Right ventricle myocardium superior (tissue), 1 donor: ENCODE measurements at regions not wholly inside any gene's neighbourhood (a gene's known extent, or its start where the extent isn't known, plus 50 kb on each side); places are given as distances from the start of the nearest gene placed in this dataset.

ENCODE experiments used
- ATAC-seq: fragments of 200-7000 bp; cut with Tn5 transposase; one replicate; pipeline ENCODE4 v1.9.1; 2020; ENCODE audit warnings: mild to moderate bottlenecking; ENCODE audit not compliant: poor library complexity
- DNase-seq: peaks from one replicate; pipeline ENCODE4 v3.0.0-alpha.2; 2020
- intact Hi-C: fragments of 100-400 bp; cut with DNase I; formaldehyde crosslinking; loops from one replicate; pipeline ENCODE4 v1.11.2; 2022
- donor health status: DM: no; HTN: yes; CAD: no; lungs with severe emphysema.

GRCh38 chr2:223219872-223220657, 168.1 kb downstream of the KCNE4 start:
- ATAC-seq (no peak), DNase-seq (no peak)
- intact Hi-C loops = no loop called here

- ATAC-seq = no peak
- DNase-seq = no peak
- intact Hi-C loops = no loop called here
These were observed 168.6 kb downstream of the KCNE4 start for GRCh38 chr2:223220658-223220925.

GRCh38 chr2:223221139-223221835, 169.3 kb downstream of the KCNE4 start:
- intact Hi-C loops = no loop called here
- DNase-seq = no peak
- no peak for ATAC-seq

GRCh38 chr2:223222397-223222796, 170.4 kb downstream of the KCNE4 start:
- DNase-seq (no peak), ATAC-seq (no peak)
- intact Hi-C loops = no loop called here

- DNase-seq (no peak), ATAC-seq (no peak)
- intact Hi-C loops = no loop called here
These were observed 171.2 kb downstream of the KCNE4 start for GRCh38 chr2:223223156-223223555.

GRCh38 chr2:223225266-223225665, 173.3 kb downstream of the KCNE4 start:
- DNase-seq (no peak), ATAC-seq (no peak)
- intact Hi-C loops = no loop called here

GRCh38 chr2:223226264-223226663, 174.3 kb downstream of the KCNE4 start:
- no peak for ATAC-seq
- no peak for DNase-seq
- intact Hi-C loops = no loop called here

GRCh38 chr2:223227338-223227737, 175.3 kb downstream of the KCNE4 start:
- DNase-seq (no peak), ATAC-seq (no peak)
- intact Hi-C loops = no loop called here

GRCh38 chr2:223228871-223229270, 176.9 kb downstream of the KCNE4 start:
- no peak for DNase-seq
- no peak for ATAC-seq
- intact Hi-C loops = no loop called here

GRCh38 chr2:223230352-223230751, 178.4 kb downstream of the KCNE4 start:
- intact Hi-C loops = no loop called here
- no peak for ATAC-seq
- DNase-seq = no peak

GRCh38 chr2:223232285-223232684, 180.3 kb downstream of the KCNE4 start:
- ATAC-seq (no peak), DNase-seq (no peak)
- intact Hi-C loops = no loop called here

GRCh38 chr2:223232896-223233295, 180.9 kb downstream of the KCNE4 start:
- no peak for DNase-seq
- intact Hi-C loops = no loop called here
- no peak for ATAC-seq

GRCh38 chr2:223235986-223236385, 184.0 kb downstream of the KCNE4 start:
- ATAC-seq (no peak), DNase-seq (no peak)
- intact Hi-C loops = no loop called here

GRCh38 chr2:223238301-223238700, 186.3 kb downstream of the KCNE4 start:
- intact Hi-C loops = no loop called here
- ATAC-seq (no peak), DNase-seq (no peak)

- intact Hi-C loops = no loop called here
- no peak for ATAC-seq
- no peak for DNase-seq
These were observed 191.2 kb downstream of the KCNE4 start for GRCh38 chr2:223243233-223243632.

- no peak for DNase-seq
- ATAC-seq = no peak
- intact Hi-C loops = no loop called here
These were observed 195.1 kb downstream of the KCNE4 start for GRCh38 chr2:223247136-223247535.

- ATAC-seq (no peak), DNase-seq (no peak)
- intact Hi-C loops = no loop called here
These were observed 199.8 kb downstream of the KCNE4 start for GRCh38 chr2:223251656-223252229.

GRCh38 chr2:223260681-223261080, 208.7 kb downstream of the KCNE4 start:
- intact Hi-C loops = no loop called here
- ATAC-seq = no peak
- no peak for DNase-seq

GRCh38 chr2:223262946-223263345, 211.0 kb downstream of the KCNE4 start:
- ATAC-seq (no peak), DNase-seq (no peak)
- intact Hi-C loops = no loop called here

- ATAC-seq (no peak), DNase-seq (no peak)
- intact Hi-C loops = no loop called here
These were observed 212.7 kb downstream of the KCNE4 start for GRCh38 chr2:223264541-223265193.
